ENCODE measurements at regions not wholly inside any gene's neighbourhood (a gene's known extent, or its start where the extent isn't known, plus 50 kb on each side); places are given as distances from the start of the nearest gene placed in this dataset.

DNA sequence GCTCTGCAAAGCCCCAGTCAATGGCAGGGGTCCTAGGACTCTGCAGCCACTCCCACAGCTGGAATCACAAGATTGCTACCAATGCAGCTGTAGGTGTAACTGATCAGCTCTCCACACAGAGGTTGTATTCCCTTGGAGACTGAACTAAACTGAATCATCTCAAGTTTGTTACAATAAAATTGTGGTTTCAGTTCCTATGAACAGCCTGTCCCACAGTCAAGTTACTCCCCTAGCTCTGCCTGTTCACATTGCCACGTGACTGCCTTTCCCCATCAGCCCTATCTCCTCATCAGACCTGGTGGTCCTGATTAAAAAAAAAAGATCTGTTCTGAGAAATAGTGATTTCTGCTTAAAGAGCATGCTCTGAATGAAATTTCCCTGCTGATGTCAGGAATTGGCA, 287.9 kb upstream of the NBEA start:
- no peak overlapping the region for H2AFZ ChIP-seq (ENCODE audit: low read length)
- H3K27ac ChIP-seq (ENCODE audit: low read depth, low read length): no peak overlapping the region
- H3K4me1 ChIP-seq (ENCODE audit: insufficient read depth, low read length): no peaks in the 10 kb centered on the region
- H3K4me3 ChIP-seq (ENCODE audit: insufficient read depth, low read length): no peak overlapping the region
- no peaks in the 10 kb centered on the region for H4K20me1 ChIP-seq (ENCODE audit: insufficient read depth, low read length)
- H3K27me3 ChIP-seq (ENCODE audit: insufficient read depth, low read length): no peaks in the 10 kb centered on the region
- no peaks in the 10 kb centered on the region for H3K79me2 ChIP-seq (ENCODE audit: insufficient read depth, low read length)
- TF ChIP-seq, protein P1, sequence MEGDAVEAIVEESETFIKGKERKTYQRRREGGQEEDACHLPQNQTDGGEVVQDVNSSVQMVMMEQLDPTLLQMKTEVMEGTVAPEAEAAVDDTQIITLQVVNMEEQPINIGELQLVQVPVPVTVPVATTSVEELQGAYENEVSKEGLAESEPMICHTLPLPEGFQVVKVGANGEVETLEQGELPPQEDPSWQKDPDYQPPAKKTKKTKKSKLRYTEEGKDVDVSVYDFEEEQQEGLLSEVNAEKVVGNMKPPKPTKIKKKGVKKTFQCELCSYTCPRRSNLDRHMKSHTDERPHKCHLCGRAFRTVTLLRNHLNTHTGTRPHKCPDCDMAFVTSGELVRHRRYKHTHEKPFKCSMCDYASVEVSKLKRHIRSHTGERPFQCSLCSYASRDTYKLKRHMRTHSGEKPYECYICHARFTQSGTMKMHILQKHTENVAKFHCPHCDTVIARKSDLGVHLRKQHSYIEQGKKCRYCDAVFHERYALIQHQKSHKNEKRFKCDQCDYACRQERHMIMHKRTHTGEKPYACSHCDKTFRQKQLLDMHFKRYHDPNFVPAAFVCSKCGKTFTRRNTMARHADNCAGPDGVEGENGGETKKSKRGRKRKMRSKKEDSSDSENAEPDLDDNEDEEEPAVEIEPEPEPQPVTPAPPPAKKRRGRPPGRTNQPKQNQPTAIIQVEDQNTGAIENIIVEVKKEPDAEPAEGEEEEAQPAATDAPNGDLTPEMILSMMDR (IDR thresholded peaks at IDR 0.05; ENCODE audit: extremely low read depth, low read depth, low read length): no peak
- no peak for DNase-seq (ENCODE audit: insufficient read length, low spot score, missing footprints)
- H3K36me3 ChIP-seq (ENCODE audit: insufficient read depth, low read length): no peaks in the 10 kb centered on the region
- H3K9me3 ChIP-seq (ENCODE audit: low read depth, low read length): no peaks in the 10 kb centered on the region
- no peak overlapping the region for H3K4me2 ChIP-seq (ENCODE audit: insufficient read depth, low read length)

DNA sequence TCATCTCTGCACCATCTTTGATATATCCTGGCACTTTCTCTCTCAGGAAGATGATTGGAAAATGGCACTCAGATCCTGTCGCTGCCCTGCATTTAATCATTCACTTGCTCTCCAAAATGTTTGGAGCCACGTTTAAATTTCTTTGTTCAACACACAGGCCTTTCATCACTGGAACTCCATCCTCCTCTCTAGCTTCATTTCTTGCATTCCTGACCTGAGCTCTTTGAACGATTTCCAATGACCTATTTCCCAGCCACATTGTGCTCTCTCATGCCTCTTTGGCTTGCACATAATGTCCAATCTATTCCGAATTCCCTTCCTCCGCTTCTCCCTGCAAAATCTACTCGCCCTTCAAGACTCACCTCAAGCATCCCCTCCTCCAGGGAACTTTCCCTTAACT, 287.4 kb upstream of the NBEA start:
- H3K36me3 ChIP-seq (ENCODE audit: insufficient read depth, low read length): no peaks in the 10 kb centered on the region
- H3K27ac ChIP-seq (ENCODE audit: low read depth, low read length): no peak overlapping the region
- H3K4me1 ChIP-seq (ENCODE audit: insufficient read depth, low read length): no peaks in the 10 kb centered on the region
- no peaks in the 10 kb centered on the region for H3K79me2 ChIP-seq (ENCODE audit: insufficient read depth, low read length)
- H3K9me3 ChIP-seq (ENCODE audit: low read depth, low read length): no peaks in the 10 kb centered on the region
- H2AFZ ChIP-seq (ENCODE audit: low read length): no peak overlapping the region
- no peak overlapping the region for H3K4me3 ChIP-seq (ENCODE audit: insufficient read depth, low read length)
- no peaks in the 10 kb centered on the region for H3K27me3 ChIP-seq (ENCODE audit: insufficient read depth, low read length)
- DNase-seq (ENCODE audit: insufficient read length, low spot score, missing footprints): no peak
- H4K20me1 ChIP-seq (ENCODE audit: insufficient read depth, low read length): no peaks in the 10 kb centered on the region
- TF ChIP-seq, protein P1 (IDR thresholded peaks at IDR 0.05; ENCODE audit: extremely low read depth, low read depth, low read length): no peak
- no peak overlapping the region for H3K4me2 ChIP-seq (ENCODE audit: insufficient read depth, low read length)

DNA sequence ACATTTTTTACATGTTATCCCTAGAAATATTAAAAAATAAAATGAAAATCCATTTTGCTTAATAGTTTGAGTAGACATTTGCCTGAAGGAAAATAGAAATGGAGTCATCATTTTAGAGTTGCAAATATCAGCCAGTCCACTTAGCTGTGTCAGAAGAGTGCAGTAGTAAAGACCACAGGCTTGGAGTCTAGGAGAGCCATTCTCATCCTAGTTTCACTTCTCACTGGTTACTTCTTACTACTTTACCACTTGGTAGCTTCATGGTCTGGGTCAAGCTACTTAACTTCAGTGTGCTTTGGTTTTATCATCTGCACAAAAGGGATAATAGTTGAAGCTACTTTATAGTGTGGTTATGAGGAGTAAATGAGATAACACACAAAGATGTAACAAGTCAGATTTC, 286.5 kb upstream of the NBEA start:
- Histone ChIP-seq H4K20me1 (ENCODE audit: insufficient read depth, low read length) (no peaks in the 10 kb centered on the region), H3K9me3 (ENCODE audit: low read depth, low read length) (no peaks in the 10 kb centered on the region), H3K27ac (ENCODE audit: low read depth, low read length) (no peak overlapping the region), H2AFZ (ENCODE audit: low read length) (no peak overlapping the region), H3K4me2 (ENCODE audit: insufficient read depth, low read length) (no peak overlapping the region), H3K27me3 (ENCODE audit: insufficient read depth, low read length) (no peaks in the 10 kb centered on the region), H3K79me2 (ENCODE audit: insufficient read depth, low read length) (no peaks in the 10 kb centered on the region), H3K36me3 (ENCODE audit: insufficient read depth, low read length) (no peaks in the 10 kb centered on the region), H3K4me1 (ENCODE audit: insufficient read depth, low read length) (no peaks in the 10 kb centered on the region), H3K4me3 (ENCODE audit: insufficient read depth, low read length) (no peak overlapping the region)
- DNase-seq (ENCODE audit: insufficient read length, low spot score, missing footprints): no peak
- TF ChIP-seq, protein P1 (IDR thresholded peaks at IDR 0.05; ENCODE audit: extremely low read depth, low read depth, low read length): no peak

DNA sequence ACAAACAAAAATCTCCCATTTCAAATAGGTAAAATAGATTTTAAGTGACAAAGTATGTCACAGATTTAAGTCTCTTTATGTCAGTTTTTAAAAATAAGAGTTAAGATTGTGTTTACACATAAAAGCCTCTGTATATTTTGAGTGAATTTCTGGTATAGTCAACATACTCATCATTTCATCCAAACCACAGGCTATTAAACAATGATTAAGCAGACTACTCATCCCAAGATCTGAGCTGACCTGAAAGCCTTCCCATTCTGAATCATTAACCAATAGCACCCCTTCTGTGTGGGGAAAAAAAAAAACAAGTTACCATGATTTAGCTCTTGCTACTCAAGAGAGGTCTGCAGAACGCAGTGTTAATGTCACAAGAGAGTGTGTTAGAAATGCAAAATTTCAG, 284.4 kb upstream of the NBEA start:
- H3K27me3 ChIP-seq (ENCODE audit: insufficient read depth, low read length): no peaks in the 10 kb centered on the region
- no peaks in the 10 kb centered on the region for H3K9me3 ChIP-seq (ENCODE audit: low read depth, low read length)
- H2AFZ ChIP-seq (ENCODE audit: low read length): no peak overlapping the region
- H3K4me3 ChIP-seq (ENCODE audit: insufficient read depth, low read length): no peak overlapping the region
- H3K4me1 ChIP-seq (ENCODE audit: insufficient read depth, low read length): no peaks in the 10 kb centered on the region
- H3K79me2 ChIP-seq (ENCODE audit: insufficient read depth, low read length): no peaks in the 10 kb centered on the region
- H3K4me2 ChIP-seq (ENCODE audit: insufficient read depth, low read length): no peak overlapping the region
- TF ChIP-seq, protein P1 (IDR thresholded peaks at IDR 0.05; ENCODE audit: extremely low read depth, low read depth, low read length): no peak
- no peak overlapping the region for H3K27ac ChIP-seq (ENCODE audit: low read depth, low read length)
- no peak for DNase-seq (ENCODE audit: insufficient read length, low spot score, missing footprints)
- H3K36me3 ChIP-seq (ENCODE audit: insufficient read depth, low read length): no peaks in the 10 kb centered on the region
- no peaks in the 10 kb centered on the region for H4K20me1 ChIP-seq (ENCODE audit: insufficient read depth, low read length)
